Naive thymus-derived CD8-positive, alpha-beta T cell (primary cell): ENCODE measurements at regions not wholly inside any gene's neighbourhood (a gene's known extent, or its start where the extent isn't known, plus 50 kb on each side); places are given as distances from the start of the nearest gene placed in this dataset.
"Not testable (repeated sequence)": the region's sequence is repeated elsewhere in the genome, so short reads cannot be mapped to it uniquely, and the experiment has no call there.

Source experiments
- ATAC-seq, 2 donors: fragments of 150-1000 bp; cut with Tn5 transposase in 1 of 2; sonication (Bioruptor Pico), chemical (Tn5 transposase) in 1 of 2; 1 replicate in 1 of 2; 2 replicates in 1 of 2; pipeline ENCODE4 v1.10.0; 2021; ENCODE audit warnings: mild to moderate bottlenecking in 2 of 2, moderate library complexity in 2 of 2
- POLR2A ChIA-PET: fragments of 350-600 bp; sonication (Branson Sonifier 250); formaldehyde crosslinking; loops from one replicate; lab custom pipeline; 2021; ENCODE audit warnings: antibody characterized with exemption; lab: Charles Lee
- DNase-seq, 10 donors: peaks; one replicate each; pipeline versions ENCODE4 v3.0.0 to v3.0.0-alpha.2; 2020 to 2022
- H3K27ac Mint-ChIP-seq, 10 donors: one replicate each; pipeline ENCODE4 v1.8.0; 2020 to 2022; ENCODE audit warnings: mild to moderate bottlenecking in 10 of 10, mixed read lengths in 10 of 10, moderate library complexity in 4 of 10, inconsistent platforms in 1 of 10
- H3K27me3 Mint-ChIP-seq, 5 donors: one replicate each; pipeline ENCODE4 v1.8.0; 2021 to 2022; ENCODE audit warnings: mixed read lengths in 5 of 5
- H3K36me3 Mint-ChIP-seq, 3 donors: one replicate each; pipeline ENCODE4 v1.8.0; 2020 to 2022; ENCODE audit warnings: mixed read lengths in 3 of 3, mild to moderate bottlenecking in 2 of 3, inconsistent platforms in 1 of 3
- H3K4me1 Mint-ChIP-seq, 4 donors: one replicate each; pipeline ENCODE4 v1.8.0; 2021 to 2022; ENCODE audit warnings: mixed read lengths in 4 of 4
- H3K4me3 Mint-ChIP-seq, 10 donors: one replicate each; pipeline ENCODE4 v1.8.0; 2020 to 2022; ENCODE audit warnings: mild to moderate bottlenecking in 10 of 10, mixed read lengths in 10 of 10, moderate library complexity in 6 of 10, inconsistent platforms in 1 of 10
- H3K9me3 Mint-ChIP-seq, 9 donors: one replicate each; pipeline ENCODE4 v1.8.0; 2020 to 2022; ENCODE audit warnings: mixed read lengths in 9 of 9, mild to moderate bottlenecking in 3 of 9, inconsistent platforms in 1 of 9, moderate library complexity in 1 of 9

GRCh38 chrX:92611517-92611916 is 832.3 kb downstream of the PCDH11X start:
- H3K27me3 Mint-ChIP-seq, POLR2A ChIA-PET, H3K9me3 Mint-ChIP-seq: not testable (repeated sequence)

DNA sequence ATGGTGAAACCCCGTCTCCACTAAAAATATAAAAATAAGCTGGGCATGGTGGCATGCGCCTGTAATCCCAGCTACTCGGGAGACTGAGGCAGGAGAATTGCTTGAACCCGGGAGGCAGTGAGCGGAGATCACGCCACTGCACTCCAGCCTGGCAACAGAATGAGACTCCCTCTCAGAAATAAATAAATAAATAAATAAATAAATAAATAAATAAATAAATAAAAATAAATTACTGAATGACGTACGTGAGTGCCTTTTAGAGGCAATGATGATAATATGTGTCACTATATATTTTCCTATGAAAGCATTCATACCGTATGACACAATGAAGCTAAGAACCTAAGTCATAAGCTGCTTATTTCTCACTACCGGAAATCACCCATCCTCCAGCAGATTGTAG is 847.5 kb downstream of the PCDH11X start:
- POLR2A ChIA-PET, DNase-seq, H3K27me3 Mint-ChIP-seq, H3K36me3 Mint-ChIP-seq, H3K4me1 Mint-ChIP-seq, H3K9me3 Mint-ChIP-seq, H3K27ac Mint-ChIP-seq, H3K4me3 Mint-ChIP-seq, ATAC-seq: not testable (repeated sequence)

More at GRCh38 chrX:92611517-92611916, 832.3 kb downstream of the PCDH11X start:
- H3K36me3 Mint-ChIP-seq, H3K4me3 Mint-ChIP-seq, H3K27ac Mint-ChIP-seq, DNase-seq, H3K4me1 Mint-ChIP-seq, ATAC-seq: not testable (repeated sequence)

GRCh38 chrX:92657593-92657992 is 878.4 kb downstream of the PCDH11X start:
- H3K27me3 Mint-ChIP-seq, H3K4me3 Mint-ChIP-seq, H3K27ac Mint-ChIP-seq, DNase-seq, H3K9me3 Mint-ChIP-seq, ATAC-seq, POLR2A ChIA-PET, H3K4me1 Mint-ChIP-seq, H3K36me3 Mint-ChIP-seq: not testable (repeated sequence)

DNA sequence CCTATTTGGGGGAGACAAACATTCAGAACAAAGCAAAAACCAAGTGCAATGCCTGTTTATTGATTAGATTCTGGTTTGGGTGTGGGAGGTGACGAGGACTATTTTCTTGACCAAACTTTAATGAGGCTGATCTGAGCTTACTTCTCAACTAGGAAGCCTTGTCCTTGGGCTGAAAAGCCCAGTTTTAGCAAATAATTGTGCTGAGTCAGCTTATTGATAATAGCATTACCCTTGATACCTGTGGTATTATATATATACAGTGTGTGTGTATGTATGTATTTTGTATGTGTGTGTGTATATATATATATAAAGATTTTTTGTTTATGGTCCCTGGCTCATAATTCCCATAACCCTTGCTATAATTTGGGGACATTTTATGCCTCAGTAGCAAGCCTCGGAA is 880.6 kb downstream of the PCDH11X start:
- H3K27me3 Mint-ChIP-seq, H3K9me3 Mint-ChIP-seq, H3K27ac Mint-ChIP-seq, H3K36me3 Mint-ChIP-seq, POLR2A ChIA-PET, H3K4me3 Mint-ChIP-seq, H3K4me1 Mint-ChIP-seq, DNase-seq, ATAC-seq: not testable (repeated sequence)

DNA sequence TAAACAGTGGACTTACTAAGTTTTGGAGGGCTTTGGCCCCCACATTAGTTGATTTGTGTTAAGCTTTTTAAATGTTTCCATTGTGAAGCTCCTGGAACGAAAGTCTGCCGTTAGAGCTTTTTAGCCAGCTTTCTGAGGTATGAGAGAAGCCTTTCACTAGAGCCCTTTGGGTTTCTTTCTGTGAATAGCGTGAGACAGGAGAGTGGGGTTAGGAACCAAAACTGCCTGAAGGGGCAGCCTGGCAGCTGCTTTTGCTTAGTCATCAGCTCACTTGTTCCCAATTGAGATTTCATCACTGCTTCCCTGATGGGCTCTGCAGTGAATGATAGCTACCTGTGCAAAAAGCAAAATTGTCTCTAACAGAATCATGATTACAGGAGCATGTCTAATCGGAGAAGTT is 913.6 kb downstream of the PCDH11X start:
- H3K27me3 Mint-ChIP-seq, DNase-seq, H3K4me3 Mint-ChIP-seq, ATAC-seq, POLR2A ChIA-PET, H3K4me1 Mint-ChIP-seq, H3K36me3 Mint-ChIP-seq, H3K9me3 Mint-ChIP-seq, H3K27ac Mint-ChIP-seq: not testable (repeated sequence)

GRCh38 chrX:92699388-92700092 is 920.4 kb downstream of the PCDH11X start:
- H3K4me3 Mint-ChIP-seq, ATAC-seq, H3K27me3 Mint-ChIP-seq, H3K4me1 Mint-ChIP-seq, H3K36me3 Mint-ChIP-seq, H3K27ac Mint-ChIP-seq, H3K9me3 Mint-ChIP-seq, POLR2A ChIA-PET: not testable (repeated sequence)
- DNase-seq = peak in 1 of 10 donors; percentile 10

- H3K27ac Mint-ChIP-seq, POLR2A ChIA-PET, DNase-seq, ATAC-seq, H3K4me1 Mint-ChIP-seq, H3K27me3 Mint-ChIP-seq, H3K36me3 Mint-ChIP-seq, H3K4me3 Mint-ChIP-seq, H3K9me3 Mint-ChIP-seq: not testable (repeated sequence)
Measured at GRCh38 chrX:92709784-92710183, 930.6 kb downstream of the PCDH11X start.
